ENCODE measurements at regions not wholly inside any gene's neighbourhood (a gene's known extent, or its start where the extent isn't known, plus 50 kb on each side); places are given as distances from the start of the nearest gene placed in this dataset.

DNA sequence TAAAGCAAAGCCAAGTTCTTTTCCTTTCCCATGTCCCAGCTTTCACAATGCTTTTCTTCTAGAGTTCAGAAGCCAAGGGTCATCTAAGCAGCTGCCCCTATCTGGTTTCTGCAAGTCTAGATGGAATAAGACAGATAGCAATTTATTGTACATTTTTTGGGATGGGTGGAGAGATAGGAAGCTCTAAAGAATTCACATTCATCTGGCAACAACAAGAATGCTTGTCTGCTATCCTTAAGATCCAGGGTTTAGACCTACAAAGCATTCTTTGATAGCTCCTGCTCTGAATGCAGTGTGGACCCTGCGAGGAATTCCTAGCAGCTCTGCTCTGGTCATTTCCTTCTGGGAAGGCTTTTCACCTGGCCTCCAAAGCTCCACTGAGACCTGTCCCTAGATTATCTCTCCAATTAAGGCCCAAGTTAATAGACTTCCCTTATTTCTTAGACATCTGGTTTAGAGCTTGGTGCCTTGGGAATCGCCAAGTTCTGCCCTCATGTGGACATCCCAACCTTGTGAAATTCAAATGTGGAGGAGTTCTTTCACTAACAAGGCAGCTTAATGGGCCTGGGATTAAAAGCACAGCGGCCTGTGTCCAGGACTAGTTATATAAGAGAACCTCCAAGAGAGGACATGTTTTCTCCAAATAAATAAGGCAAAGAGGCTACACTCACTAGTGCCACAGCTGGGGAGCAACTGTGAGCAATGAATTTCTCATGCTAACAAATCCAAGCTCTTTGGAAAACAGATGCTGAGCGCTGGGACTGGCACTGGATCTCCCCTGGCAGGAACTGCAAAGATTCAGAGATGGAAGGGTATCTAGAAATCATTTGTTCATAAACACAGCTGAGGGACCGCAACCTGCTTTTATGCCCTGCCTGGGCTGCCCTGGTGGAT is 384.5 kb upstream of the DDHD1 start:
- no peak for DNase-seq

DNA sequence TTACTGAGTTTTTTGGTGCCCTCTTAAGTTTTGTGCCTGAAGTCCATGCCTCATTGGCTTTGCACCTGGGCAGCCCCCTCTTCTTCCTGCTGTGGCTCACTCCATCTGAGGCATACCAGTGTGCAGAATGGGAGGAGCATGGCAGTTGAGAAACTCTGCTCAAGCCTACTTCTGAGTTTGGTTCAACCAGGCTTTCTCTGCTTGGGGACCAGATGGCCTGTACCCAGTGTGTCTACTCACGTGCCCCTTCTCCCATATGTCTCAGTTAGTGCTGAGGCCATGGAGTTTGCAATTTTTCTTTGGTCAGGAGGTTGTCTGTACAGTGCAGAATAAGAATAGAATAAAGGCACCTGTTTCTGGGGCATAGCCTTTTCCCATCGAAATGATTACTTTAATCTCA is 383.3 kb upstream of the DDHD1 start:
- no peak for DNase-seq

DNA sequence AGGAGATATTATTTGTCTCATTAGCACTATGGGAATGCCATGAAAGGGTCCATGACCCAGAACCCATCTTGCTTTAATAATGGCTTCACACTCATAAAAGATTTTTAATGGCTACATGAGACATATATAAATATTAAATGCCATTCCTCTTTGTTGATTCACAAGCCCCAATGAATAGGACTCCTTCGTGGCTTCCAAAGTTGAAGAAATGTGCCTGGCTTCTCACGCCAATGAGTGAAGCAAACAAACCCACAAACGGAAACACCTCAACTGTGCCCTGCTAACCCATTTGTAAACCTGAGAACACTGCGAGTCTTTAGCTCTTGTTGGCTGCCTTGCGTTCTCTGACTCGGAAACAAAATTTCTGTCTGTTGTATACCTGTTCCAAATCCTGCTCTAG is 381.7 kb upstream of the DDHD1 start:
- DNase-seq = no peak

DNA sequence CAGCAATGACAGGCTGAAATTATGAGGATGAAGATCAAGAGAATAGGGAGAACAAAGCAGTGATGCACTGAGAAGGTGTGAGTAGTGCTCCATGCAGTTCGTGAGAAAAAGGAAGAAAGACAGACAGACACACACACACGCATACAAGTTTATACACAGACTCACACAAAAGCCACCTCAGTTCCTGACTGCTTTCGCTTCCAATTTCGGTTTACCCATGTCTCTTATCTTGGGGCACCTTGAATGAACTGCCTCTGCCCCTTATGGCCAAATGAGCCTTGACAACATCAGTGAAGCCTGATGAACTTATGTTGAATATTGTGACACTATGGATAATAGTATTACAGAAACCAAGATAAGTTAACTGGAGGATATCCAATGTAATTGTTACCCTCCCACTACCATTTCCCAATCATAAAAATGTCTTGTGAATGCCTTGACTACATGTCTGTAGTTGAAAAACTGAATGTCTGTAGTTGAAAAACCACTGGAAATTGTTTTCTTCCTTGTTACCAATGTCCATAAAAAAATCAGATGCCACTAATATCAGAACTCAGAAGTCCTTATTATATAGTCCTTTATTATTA is 380.4 kb upstream of the DDHD1 start:
- DNase-seq = no peak

DNA sequence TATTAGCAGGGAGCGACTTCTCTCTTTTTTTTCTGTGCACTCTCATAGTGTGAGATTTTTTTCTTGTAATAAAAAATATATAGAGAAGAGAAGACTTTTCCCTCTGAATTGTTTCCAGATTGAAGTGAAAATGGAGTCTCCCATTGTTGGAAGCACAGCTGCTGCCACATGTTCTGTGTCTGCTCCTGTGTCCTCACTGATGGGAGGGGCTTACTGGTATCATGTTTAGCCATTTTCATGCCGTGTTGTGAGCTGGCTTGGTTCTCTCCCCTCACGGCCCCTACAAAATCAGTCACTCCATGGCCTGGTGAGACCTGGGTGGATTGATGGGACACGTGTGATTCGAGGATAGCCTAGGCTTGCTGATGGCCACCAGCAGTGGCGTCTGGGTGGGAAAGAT is 379.7 kb upstream of the DDHD1 start:
- DNase-seq = no peak

DNA sequence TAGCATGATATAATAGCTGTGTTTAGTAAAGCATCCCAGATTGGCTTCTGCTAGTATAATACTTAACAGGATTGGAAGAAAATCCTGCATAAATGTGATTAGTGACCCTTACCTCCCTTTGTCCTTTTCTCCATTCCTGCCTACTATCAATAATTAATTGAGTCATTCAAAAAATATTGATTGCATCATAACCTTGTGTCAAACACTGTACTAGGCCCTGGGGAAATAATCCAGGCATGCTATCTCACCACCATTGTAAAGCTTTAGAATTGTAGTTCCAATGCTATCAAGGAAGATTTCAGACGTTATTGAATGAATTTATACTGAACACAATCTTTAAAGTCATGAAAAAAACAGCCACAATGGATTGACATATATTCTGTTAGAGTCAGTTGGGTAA is 378.6 kb upstream of the DDHD1 start:
- no peak for DNase-seq

DNA sequence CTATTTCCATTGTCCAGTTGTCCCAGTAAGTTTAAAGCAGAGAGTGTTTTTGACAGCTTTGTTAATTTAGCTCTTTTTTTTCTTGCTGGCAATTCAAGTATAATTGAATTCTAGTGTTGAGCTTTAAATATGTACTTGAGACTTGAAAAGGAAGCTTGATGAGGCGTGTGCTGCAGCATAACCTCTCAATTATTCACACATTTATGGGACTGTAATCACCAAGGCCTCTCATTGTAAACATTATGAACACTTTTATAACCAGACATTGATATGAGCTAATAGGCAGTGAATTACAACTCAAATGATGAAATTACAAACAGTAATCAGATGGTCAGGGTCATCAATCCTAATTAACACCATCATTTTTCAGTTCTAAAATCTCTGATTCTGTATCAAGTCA is 378.0 kb upstream of the DDHD1 start:
- no peak for DNase-seq

DNA sequence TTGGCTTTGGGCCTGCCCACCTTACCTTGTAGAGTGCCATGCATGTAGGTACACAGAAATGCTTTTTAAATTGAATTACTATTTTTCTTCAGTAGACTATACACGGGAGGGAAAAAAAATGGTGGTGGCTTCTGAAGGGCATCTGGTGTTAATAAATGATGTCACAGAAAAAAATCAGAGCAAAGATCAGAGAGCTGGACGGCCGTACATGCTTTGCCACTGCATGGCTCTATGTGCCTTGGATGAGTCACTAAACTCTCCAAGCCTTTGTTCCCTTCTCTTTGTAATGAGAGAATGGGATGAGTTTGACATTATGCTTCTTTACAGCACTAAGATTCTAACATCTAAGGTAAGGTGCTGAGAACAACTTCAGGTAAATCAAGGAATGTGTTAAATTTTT is 376.4 kb upstream of the DDHD1 start:
- no peak for DNase-seq

DNA sequence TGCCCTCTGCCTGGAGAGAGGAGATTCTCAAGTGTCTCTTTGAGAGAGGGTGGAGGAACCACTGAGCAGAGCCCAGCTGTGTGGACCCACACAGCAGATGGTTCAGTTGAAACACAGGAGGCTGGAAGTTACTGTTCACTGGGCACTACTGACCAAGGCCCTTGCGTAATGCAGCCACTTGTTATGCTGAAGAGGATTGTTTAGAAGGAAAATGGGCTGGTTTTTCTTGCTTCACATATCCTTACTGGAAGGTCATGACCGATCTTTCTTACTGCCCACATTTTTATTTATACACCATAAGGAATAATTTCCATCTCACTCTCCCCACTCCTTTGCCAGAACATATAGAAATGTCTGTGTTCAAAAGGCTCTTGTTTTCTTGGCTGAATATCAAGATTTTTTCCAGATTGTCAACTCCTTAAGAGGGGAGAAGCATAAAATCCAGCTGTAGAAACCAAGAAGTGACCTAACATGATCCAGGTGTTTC is 375.1 kb upstream of the DDHD1 start:
- DNase-seq = no peak

DNA sequence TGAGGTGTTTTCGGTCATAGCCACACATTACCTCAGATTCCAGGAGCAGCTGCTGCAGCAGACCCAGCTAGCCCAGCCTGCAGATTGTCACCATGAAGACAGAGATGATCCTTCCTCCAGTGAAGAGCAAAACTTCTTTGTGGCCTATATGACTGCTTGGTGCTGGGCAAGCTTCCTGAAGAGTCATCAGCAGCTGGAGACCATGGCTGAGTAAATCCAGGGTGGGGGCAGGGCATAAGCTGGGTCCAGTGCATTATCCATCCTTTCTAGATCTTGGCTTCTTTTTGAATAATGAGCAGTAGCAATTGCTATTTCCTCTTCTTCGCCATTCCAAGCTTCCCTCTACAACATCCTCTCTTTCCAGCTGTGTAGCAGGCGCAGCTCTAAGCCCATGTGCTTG is 373.1 kb upstream of the DDHD1 start:
- DNase-seq = no peak

DNA sequence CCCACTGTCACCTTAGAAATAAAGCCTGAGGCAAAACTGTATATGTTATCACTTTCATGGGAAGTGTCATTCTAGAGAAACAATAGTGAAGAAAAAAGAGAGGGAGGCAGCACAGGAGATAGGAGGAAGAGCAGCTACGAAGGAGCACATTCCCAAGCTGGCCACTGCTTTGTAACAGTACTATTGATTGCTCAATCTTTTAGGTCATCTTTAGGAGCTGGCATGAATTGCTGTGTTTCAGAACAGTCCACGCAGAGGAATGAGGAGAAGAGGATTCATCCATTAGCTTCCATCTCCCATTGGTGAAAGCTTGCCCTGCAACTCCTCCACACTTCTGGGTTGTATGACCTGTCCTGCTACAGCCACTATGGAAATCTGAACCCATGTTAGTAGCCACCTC is 372.5 kb upstream of the DDHD1 start:
- no peak for DNase-seq

DNA sequence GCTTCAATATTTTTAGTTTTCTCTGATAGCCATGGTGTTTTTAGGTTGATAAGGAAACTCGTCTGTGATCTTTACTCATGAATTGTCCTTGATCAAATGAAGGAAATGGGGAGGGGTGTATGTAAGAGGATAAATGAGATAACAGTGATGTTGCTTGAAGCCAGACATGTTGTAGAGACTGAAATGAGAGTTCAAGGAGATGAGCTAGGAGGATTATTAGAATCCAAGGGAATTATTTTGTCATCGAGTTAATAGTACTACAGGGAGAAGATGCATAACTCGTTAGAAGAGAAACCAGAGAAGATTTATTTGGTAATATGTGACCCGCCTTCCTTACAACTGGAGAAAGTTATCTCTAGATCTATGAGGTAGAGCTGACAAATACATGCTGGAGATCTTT is 371.3 kb upstream of the DDHD1 start:
- DNase-seq = no peak

DNA sequence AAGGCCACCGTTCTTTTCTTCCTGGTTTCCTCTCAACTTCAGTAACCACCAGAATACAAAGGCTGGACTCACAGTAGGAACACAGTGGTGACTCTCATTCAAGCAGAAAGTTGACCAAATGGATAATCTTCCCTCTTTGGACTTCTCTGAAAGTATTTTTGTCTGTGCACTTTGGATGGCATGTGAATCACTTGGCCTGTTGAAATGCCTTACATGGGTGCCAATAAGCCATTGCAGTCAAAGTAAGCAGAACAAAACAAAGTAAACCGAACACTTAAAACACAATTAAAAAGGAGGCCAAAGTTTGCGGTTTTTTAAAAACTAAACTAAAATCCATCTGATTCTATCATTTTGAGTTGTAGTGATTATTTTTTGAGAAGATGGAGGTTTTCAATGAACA is 370.1 kb upstream of the DDHD1 start:
- no peak for DNase-seq

DNA sequence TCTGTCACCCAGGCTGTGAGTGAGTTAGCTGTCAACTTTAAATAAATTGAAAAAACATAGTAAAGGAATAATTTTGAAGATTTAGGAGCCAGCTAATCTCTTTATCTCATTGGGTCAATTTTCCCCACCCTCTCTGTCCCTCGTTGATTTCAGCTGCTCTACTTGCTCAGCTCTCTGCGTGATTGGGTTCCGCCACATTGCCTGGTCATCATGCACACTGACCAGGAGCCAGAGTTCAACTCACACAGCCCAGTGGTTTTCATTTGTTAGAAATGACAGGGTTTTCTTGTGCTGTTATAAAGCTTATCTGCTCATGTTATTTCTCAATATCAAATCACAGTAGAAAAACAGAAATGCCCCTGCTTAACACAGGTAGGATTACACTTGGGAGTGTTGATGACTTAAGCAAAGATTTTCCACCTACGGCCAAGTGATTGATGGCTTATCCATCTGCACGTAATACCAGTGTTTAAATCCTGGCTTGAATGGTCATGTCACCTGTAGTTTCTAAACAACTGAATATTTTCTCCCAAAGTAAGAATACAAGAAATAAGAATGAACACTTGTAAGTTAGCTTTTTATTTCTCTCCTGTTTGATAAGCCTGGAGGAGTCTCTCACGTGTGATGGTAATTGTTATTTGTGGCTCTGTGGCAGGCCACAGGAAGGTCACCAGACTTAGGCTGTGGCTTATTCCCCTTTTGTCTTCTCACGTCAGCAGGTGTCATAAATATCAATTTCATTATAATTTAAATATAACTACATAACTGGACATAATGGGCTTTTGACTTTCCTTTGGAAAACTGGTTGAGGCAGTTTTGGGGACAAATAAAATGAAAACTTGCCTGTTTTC is 367.2 kb upstream of the DDHD1 start:
- DNase-seq = no peak

DNA sequence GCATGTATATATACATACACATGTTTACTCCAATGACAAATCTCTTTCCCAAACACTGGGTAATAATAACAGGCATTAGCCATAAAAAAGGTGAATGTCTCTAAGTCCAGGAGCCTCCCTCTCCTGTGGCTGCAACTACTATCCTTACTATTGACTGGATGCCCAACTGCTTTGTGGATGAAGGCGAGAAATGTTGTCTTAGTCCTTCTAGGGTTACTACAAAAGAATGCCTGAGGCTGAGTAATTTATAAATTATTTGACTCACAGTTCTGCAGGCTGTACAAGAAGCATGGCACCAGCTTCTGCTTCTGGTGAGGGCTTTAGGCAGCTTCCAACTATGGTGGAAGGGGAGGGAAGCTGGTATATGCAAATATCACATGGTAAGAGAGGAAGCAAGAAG is 366.0 kb upstream of the DDHD1 start:
- no peak for DNase-seq

DNA sequence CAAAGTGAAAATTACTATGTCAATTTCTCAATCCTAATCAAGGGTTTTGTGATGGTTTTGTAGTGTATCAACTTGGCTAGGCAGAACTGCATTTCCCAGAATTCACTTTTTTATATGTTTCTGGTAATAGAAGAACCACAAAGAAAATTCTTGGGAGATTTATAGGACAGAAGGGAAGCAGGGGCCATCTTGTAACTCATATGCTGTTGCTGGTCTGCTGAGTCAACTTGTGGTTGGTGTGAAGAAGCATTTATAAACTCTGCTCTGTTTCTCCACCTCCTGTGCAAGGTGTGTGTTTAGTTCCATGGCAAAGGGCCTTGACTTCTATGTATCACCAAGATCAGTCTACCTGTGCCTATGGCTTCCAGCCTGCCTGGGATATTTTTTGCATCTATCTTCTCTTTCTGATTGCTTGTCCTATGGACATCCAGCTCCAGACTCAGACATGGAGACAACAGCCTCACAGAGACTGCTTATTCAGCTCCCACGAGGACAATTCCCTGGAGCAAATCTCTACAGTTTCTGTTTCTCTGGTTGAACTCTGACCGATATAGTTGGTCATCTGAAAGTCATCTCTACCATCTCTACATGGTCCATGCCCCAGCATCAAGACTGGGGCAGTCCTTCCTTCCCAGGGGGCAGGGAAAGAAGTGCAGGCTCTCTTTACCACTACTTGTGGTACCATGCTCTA is 364.3 kb upstream of the DDHD1 start:
- DNase-seq = no peak

DNA sequence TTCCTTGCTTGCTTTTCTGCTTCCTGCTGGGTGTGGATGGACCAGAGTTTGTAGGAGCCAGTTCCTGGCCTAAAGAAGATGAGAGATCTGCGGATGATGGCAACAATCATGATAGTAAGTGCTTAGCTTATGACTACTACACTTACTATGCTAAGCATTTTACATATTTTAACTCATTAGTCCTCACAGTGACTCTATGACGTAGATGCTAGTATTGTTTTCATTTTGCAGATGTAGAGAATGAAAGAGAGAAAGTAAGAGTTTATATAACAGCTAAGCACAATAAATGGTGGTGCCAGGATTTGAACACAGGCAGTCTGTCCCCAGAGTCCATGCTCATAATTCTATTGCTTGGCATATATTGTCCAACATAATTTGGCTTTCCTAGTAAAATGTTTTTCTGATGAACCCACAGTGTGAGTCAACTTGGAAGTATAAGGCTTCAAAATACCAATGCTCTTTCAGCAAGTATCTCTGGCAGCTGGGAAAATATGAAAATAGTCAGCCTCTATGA is 363.2 kb upstream of the DDHD1 start:
- DNase-seq = no peak

DNA sequence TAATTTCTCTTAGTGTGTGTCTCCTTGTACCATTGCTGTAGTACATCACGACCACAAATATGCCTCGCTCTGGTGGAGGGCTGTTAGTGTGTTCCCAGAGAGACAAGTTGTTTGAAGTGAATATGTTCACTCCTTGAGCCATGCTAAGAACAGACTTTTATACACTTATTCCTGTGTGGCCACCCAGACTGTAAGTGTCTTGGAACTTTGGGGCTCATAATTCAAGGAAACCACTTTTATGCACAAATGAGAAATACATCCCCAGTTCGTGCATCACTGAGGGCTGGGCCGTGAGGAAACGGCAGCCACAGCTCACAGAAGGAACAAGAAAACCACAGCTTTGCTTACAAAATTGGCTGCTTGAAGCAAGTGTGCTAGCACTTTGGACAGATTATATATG is 362.2 kb upstream of the DDHD1 start:
- no peak for DNase-seq

DNA sequence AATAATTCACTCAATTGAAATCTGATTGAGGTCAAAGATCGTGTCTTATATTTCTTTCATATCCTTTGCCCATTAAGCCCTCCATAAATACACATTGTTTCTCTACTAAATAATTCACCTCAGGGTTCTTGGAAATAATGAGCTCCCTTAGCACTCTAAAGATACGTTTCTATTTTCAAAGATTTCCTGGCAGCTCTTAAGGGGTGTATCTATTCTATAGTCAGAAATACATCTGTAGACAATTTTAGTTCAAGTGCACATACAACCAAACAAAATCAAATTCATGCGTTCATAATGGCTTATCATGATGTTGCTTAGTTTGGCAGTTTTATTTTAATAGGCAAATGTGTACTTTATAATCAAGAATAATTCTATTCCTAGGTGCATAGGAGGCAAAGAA is 361.1 kb upstream of the DDHD1 start:
- no peak for DNase-seq

DNA sequence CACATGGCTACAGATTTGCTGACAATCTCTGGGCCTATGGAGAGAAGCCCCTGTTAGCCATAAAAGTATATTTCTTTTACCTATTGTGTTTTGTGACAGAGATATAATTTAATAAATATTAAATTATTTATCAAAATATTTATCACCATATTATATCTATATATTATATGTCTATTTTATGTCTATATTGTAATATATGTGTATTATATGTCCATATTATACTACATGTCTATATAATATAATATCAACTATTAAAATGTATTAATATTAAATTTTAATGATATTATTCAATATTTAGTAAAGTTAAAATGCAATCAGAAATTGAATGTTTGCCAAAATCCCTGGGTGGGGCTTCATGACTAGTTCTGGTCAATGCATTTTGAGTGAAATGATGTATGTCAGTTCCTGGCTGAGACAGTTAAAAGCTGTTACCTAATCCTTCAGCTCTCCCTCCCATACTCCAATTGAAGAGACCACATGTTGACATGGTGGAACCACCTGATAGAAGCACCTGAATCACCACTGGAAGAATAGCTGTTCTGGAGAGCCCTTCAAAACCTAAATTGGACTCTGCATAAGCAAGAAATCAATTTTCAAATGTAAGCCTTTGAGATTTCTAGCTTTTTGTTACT is 357.3 kb upstream of the DDHD1 start:
- DNase-seq = no peak

DNA sequence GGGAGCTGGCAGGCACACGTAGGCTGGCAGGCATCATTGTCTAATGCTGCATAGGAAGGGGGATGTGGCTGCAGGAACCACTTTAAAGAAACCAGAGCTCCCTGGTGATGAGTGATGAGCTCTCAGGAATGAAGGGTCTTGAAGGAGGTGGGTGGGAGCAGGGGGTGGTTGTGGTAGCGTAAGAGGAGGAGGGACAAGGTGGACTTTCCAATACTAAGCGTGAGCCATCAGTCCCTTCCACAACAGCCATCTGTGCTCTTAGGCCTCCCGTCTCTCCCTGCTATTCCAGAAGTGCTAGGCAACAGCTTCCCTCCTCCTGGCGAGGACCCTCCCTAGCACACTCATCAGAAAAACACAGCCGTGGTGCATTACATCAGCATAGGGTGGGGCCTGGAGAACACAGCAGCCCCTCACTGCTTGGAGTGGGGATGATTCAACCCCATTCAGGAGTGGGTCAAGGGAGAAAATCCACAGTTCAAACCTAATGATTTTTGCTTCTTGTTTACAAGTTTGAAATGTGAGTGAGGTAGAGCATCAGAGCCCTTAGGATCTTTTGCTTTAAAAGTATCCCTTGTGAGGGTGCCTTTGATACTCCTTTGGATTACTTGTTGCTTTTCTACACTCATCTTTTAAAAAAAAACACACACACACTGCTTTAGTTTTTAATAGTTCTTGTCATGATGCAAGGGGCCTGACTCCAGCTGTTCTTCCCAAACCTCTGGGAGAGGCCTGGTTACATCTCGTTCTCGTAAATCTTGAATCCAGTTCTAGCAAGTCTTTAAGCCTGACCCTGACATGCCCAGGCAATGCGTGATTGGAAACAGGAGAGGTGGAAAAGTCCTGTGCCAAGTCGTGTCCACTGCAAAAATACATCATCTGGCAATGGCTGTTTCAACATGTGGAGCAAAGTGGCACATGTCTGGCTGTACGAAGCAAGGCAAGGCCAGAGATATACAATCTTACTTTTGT is 356.4 kb upstream of the DDHD1 start:
- DNase-seq = no peak

Data from effector CD8-positive, alpha-beta T cell (primary cell).